OCI-LY7 (cell line): ENCODE measurements at regions not wholly inside any gene's neighbourhood (a gene's known extent, or its start where the extent isn't known, plus 50 kb on each side); places are given as distances from the start of the nearest gene placed in this dataset.

ENCODE experiments used
- EZH2phosphoT487 ChIP-seq: fragments of 200-600 bp; sonication (generic); IDR thresholded peaks from 2 replicates; pipeline ENCODE4 v1.6.1; 2018; ENCODE audit warnings: low read depth, borderline replicate concordance, mild to moderate bottlenecking, mixed run types, antibody characterized with exemption, low read length, moderate library complexity, mixed read lengths
- TF ChIP-seq, protein P1 (sequence below): fragments of 200-600 bp; sonication (generic); conservative IDR thresholded peaks from 2 replicates; pipeline ENCODE4 v1.5.1; 2014; ENCODE audit warnings: mild to moderate bottlenecking, antibody characterized with exemption, low read length, moderate library complexity, mixed read lengths

DNA sequence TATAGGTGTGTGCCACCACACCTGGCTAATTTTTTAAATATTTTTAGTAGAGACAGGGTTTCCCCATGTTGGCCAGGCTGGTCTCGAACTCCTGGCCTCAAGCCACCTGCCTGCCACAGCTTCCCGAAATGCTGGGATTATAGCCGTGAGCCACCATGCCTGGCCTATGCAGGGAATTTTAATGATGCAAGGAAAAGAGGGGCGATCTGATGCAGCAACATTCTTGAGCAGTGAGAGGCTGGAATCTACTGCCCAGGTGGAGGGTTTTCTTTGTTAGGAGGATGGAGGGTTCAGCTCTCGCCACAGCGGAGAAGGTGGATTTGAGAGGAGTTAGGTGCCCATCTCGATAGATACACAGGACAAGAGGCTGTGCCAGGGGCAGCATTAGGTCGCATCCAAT, 332.3 kb downstream of the GATA3 start:
- TF ChIP-seq, protein P1, sequence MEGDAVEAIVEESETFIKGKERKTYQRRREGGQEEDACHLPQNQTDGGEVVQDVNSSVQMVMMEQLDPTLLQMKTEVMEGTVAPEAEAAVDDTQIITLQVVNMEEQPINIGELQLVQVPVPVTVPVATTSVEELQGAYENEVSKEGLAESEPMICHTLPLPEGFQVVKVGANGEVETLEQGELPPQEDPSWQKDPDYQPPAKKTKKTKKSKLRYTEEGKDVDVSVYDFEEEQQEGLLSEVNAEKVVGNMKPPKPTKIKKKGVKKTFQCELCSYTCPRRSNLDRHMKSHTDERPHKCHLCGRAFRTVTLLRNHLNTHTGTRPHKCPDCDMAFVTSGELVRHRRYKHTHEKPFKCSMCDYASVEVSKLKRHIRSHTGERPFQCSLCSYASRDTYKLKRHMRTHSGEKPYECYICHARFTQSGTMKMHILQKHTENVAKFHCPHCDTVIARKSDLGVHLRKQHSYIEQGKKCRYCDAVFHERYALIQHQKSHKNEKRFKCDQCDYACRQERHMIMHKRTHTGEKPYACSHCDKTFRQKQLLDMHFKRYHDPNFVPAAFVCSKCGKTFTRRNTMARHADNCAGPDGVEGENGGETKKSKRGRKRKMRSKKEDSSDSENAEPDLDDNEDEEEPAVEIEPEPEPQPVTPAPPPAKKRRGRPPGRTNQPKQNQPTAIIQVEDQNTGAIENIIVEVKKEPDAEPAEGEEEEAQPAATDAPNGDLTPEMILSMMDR = no peak
- no peak for TF ChIP-seq EZH2phosphoT487
